Smooth muscle cell (in vitro differentiated cells): ENCODE measurements at regions not wholly inside any gene's neighbourhood (a gene's known extent, or its start where the extent isn't known, plus 50 kb on each side); places are given as distances from the start of the nearest gene placed in this dataset.

Experiments
- DNase-seq: peaks from one replicate; lab custom pipeline; 2025; ENCODE audit not compliant: unreplicated experiment; lab: John Stamatoyannopoulos, UW
- H2AFZ ChIP-seq: fragments of 200-600 bp; sonication (generic); 2 replicates; pipeline ENCODE4 v1.6.0; 2016; ENCODE audit warnings: antibody characterized with exemption, low read depth, mild to moderate bottlenecking
- H3F3A ChIP-seq: fragments of 200-600 bp; sonication (generic); 2 replicates; pipeline ENCODE4 v1.6.0; 2017; ENCODE audit warnings: antibody characterized with exemption, low read depth
- H3K27ac ChIP-seq: fragments of 200-600 bp; sonication (generic); 2 replicates; pipeline ENCODE4 v1.5.1; 2016; ENCODE audit warnings: low read depth, mild to moderate bottlenecking
- H3K27me3 ChIP-seq: fragments of 200-600 bp; sonication (generic); 2 replicates; pipeline ENCODE4 v1.6.1; 2016; ENCODE audit warnings: low read depth, mild to moderate bottlenecking
- H3K36me3 ChIP-seq: fragments of 200-600 bp; sonication (generic); 2 replicates; pipeline ENCODE4 v1.5.1; 2016; ENCODE audit warnings: low read depth
- H3K4me1 ChIP-seq: fragments of 200-600 bp; sonication (generic); 2 replicates; pipeline ENCODE4 v1.5.1; 2016; ENCODE audit warnings: low read depth
- H3K4me2 ChIP-seq: fragments of 200-600 bp; sonication (generic); 2 replicates; pipeline ENCODE4 v1.6.0; 2016; ENCODE audit warnings: mild to moderate bottlenecking
- H3K4me3 ChIP-seq: fragments of 200-600 bp; sonication (generic); 2 replicates; pipeline ENCODE4 v1.5.1; 2016; ENCODE audit warnings: mild to moderate bottlenecking
- H3K79me2 ChIP-seq: fragments of 200-600 bp; sonication (generic); 2 replicates; pipeline ENCODE4 v1.6.0; 2016; ENCODE audit warnings: low read depth, mild to moderate bottlenecking
- H3K9ac ChIP-seq: fragments of 200-600 bp; sonication (generic); 2 replicates; pipeline ENCODE4 v1.6.0; 2016; ENCODE audit warnings: low read depth
- H3K9me3 ChIP-seq: fragments of 200-600 bp; sonication (generic); replicated peaks from 2 replicates; pipeline ENCODE4 v1.5.1; 2016; ENCODE audit warnings: low read depth
- H4K20me1 ChIP-seq: fragments of 200-600 bp; sonication (generic); 2 replicates; pipeline ENCODE4 v1.6.0; 2016; ENCODE audit warnings: low read depth
- CTCF ChIP-seq: fragments of 200-600 bp; sonication (generic); IDR thresholded peaks from 2 replicates; pipeline ENCODE4 v1.5.1; 2017; ENCODE audit warnings: borderline replicate concordance, mild to moderate bottlenecking, antibody characterized with exemption; ENCODE audit not compliant: insufficient read depth, poor library complexity, severe bottlenecking
- WGBS: methylation state at CpG from one replicate; pipeline ENCODE4 v1.1.7; 2016; ENCODE audit warnings: low lambda C conversion rate; 5-methylcytosine and 5-hydroxymethylcytosine counted together

- no peak for DNase-seq
- Histone ChIP-seq H3K9me3 (no peaks in the 10 kb centered on the region), H3K4me2 (no peak overlapping the region)
These were observed 208.6 kb downstream of the CXCL12 start for GRCh38 chr10:44176311-44176710.

GRCh38 chr10:44173608-44173894 is 211.3 kb downstream of the CXCL12 start:
- H3K79me2 ChIP-seq, result no peaks in the 10 kb centered on the region
- no peaks in the 10 kb centered on the region for H3K36me3 ChIP-seq
- no peaks in the 10 kb centered on the region for H3K9me3 ChIP-seq
- H3K4me3 ChIP-seq, result no peak overlapping the region
- H3K9ac ChIP-seq, result no peak overlapping the region
- H2AFZ ChIP-seq, result no peak overlapping the region
- DNase-seq, result no peak
- H4K20me1 ChIP-seq, result no peaks in the 10 kb centered on the region
- WGBS, result 26% methylated on average over 4 of the region's 4 CpGs
- no peaks in the 10 kb centered on the region for H3K27me3 ChIP-seq
- H3K4me1 ChIP-seq, result peaks cover 7% of the 10 kb centered on the region
- H3K4me2 ChIP-seq, result no peak overlapping the region
- H3F3A ChIP-seq, result no peaks in the 10 kb centered on the region
- no peak overlapping the region for H3K27ac ChIP-seq
- no peak for TF ChIP-seq CTCF

More at GRCh38 chr10:44176311-44176710, 208.6 kb downstream of the CXCL12 start:
- Histone ChIP-seq H3K4me3 (no peak overlapping the region), H3K4me1 (peaks cover 7% of the 10 kb centered on the region), H3F3A (no peaks in the 10 kb centered on the region), H2AFZ (no peak overlapping the region), H3K79me2 (no peaks in the 10 kb centered on the region), H3K27ac (no peak overlapping the region), H4K20me1 (no peaks in the 10 kb centered on the region), H3K36me3 (no peaks in the 10 kb centered on the region), H3K27me3 (no peaks in the 10 kb centered on the region), H3K9ac (no peak overlapping the region)
- WGBS, result 34% methylated on average over 3 of the region's 3 CpGs
- TF ChIP-seq CTCF, result no peak

GRCh38 chr10:44172883-44173607 is 211.9 kb downstream of the CXCL12 start:
- no peaks in the 10 kb centered on the region for H4K20me1 ChIP-seq
- H3K4me3 ChIP-seq, result no peak overlapping the region
- no peaks in the 10 kb centered on the region for H3K79me2 ChIP-seq
- peaks cover 7% of the 10 kb centered on the region for H3K4me1 ChIP-seq
- no peaks in the 10 kb centered on the region for H3K27me3 ChIP-seq
- DNase-seq, result no peak
- H3K9me3 ChIP-seq, result no peaks in the 10 kb centered on the region
- no peaks in the 10 kb centered on the region for H3F3A ChIP-seq
- TF ChIP-seq CTCF, result no peak
- H3K9ac ChIP-seq, result no peak overlapping the region
- no peaks in the 10 kb centered on the region for H3K36me3 ChIP-seq
- peak overlapping the region; percentile 13 for H3K4me2 ChIP-seq
- no peak overlapping the region for H3K27ac ChIP-seq
- 69% methylated on average over 3 of the region's 3 CpGs for WGBS
- no peak overlapping the region for H2AFZ ChIP-seq

- no peak overlapping the region for H3K9ac ChIP-seq
- 59% methylated on average over 3 of the region's 4 CpGs for WGBS
- no peak overlapping the region for H3K4me2 ChIP-seq
- H3F3A ChIP-seq, result no peaks in the 10 kb centered on the region
- H3K4me1 ChIP-seq, result peaks cover 7% of the 10 kb centered on the region
- no peaks in the 10 kb centered on the region for H3K79me2 ChIP-seq
- no peak for TF ChIP-seq CTCF
- H2AFZ ChIP-seq, result no peak overlapping the region
- no peaks in the 10 kb centered on the region for H3K36me3 ChIP-seq
- no peak overlapping the region for H3K4me3 ChIP-seq
- no peak overlapping the region for H3K27ac ChIP-seq
- H3K9me3 ChIP-seq, result no peaks in the 10 kb centered on the region
- no peaks in the 10 kb centered on the region for H3K27me3 ChIP-seq
- H4K20me1 ChIP-seq, result no peaks in the 10 kb centered on the region
- no peak for DNase-seq
These were observed 213.1 kb downstream of the CXCL12 start for GRCh38 chr10:44171765-44172164.
